OCI-LY7 (cell line): ENCODE measurements at regions not wholly inside any gene's neighbourhood (a gene's known extent, or its start where the extent isn't known, plus 50 kb on each side); places are given as distances from the start of the nearest gene placed in this dataset.

ENCODE experiments used
- CTCF ChIP-seq: fragments of 200-600 bp; sonication (generic); conservative IDR thresholded peaks from 2 replicates; pipeline ENCODE4 v1.5.1; 2014; ENCODE audit warnings: mild to moderate bottlenecking, antibody characterized with exemption, low read length, moderate library complexity, mixed read lengths
- EZH2phosphoT487 ChIP-seq: fragments of 200-600 bp; sonication (generic); IDR thresholded peaks from 2 replicates; pipeline ENCODE4 v1.6.1; 2018; ENCODE audit warnings: low read depth, borderline replicate concordance, mild to moderate bottlenecking, mixed run types, antibody characterized with exemption, low read length, moderate library complexity, mixed read lengths

- TF ChIP-seq CTCF (no peak), EZH2phosphoT487 (no peak)
Observed at GRCh38 chr10:123522702-123523312, 143.3 kb upstream of the GPR26 start.
